ENCODE measurements at regions not wholly inside any gene's neighbourhood (a gene's known extent, or its start where the extent isn't known, plus 50 kb on each side); places are given as distances from the start of the nearest gene placed in this dataset.
"Not testable (repeated sequence)": the region's sequence is repeated elsewhere in the genome, so short reads cannot be mapped to it uniquely, and the experiment has no call there.

- Mint-ChIP-seq H3K36me3 (no peaks in the 10 kb centered on the region), H3K4me1 (no peaks in the 10 kb centered on the region), H3K9me3 (peaks cover 7% of the 10 kb centered on the region), H3K27ac (no peak overlapping the region), H3K4me3 (no peak overlapping the region)
- no peak for DNase-seq (ENCODE audit: low spot score in 2 of 2)
- no peak for ATAC-seq
Observed at GRCh38 chr4:189129044-189129694, 811.5 kb upstream of the FRG1 start.

GRCh38 chr4:189131118-189131517 lies 809.6 kb upstream of the FRG1 start:
- H3K36me3 Mint-ChIP-seq: no peaks in the 10 kb centered on the region
- H3K4me1 Mint-ChIP-seq: no peaks in the 10 kb centered on the region
- no peak overlapping the region for H3K27ac Mint-ChIP-seq
- DNase-seq (ENCODE audit: low spot score in 2 of 2): no peak
- H3K4me3 Mint-ChIP-seq: no peak overlapping the region
- H3K9me3 Mint-ChIP-seq: peaks cover 6% of the 10 kb centered on the region
- no peak for ATAC-seq

DNA sequence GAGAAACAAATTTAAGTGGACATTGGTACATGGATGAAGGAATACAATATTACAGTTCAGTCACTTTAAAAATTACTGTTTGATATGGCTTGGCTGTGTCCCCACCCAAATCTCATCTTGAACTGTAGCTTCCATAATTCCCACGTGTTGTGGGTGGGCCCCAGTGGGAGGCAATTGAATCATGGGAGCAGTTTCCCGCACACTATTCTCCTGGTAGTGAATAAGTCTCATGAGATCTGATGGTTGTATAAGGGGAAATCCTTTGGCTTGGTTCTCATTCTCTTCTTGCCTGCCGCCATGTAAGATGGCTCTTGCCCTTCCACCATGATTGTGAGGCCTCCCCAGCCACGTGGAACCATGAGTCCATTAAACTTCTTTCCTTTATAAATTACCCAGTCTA lies 804.2 kb upstream of the FRG1 start:
- H3K27ac Mint-ChIP-seq: no peak overlapping the region
- no peak for DNase-seq (ENCODE audit: low spot score in 2 of 2)

DNA sequence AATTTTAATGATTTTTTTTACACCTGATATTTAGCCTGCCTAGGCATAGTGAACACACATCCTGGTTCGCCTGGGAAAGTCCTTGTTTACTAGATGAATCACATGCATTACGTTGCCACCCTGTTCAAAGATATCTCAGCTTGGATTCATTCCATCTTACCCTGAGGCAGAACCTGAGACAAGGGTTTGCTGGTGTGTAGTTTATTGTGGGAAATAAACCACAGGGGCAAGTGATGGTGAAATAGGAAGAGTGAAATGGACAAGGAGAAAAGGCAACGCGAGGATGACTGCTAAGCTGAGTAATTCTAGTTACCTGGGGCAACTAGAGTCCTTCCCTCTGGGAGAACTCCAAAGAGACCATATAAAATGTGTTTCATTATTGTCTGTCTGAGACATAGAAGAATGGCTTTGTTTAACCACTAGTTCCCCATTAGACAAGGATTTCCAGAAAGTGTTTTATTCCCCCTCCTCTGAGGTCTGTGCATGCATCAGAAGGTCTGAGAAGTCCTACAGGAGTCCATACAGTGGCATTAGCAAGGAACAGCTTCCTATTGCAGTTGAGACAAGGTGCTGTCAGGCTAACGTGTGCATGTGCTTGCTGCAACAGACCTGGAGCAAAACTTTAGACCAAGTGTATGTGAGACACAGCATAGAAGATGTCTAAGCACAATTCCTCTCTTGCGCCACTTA lies 797.3 kb upstream of the FRG1 start:
- no peak for ATAC-seq
- peaks cover 17% of the 10 kb centered on the region for H3K9me3 Mint-ChIP-seq
- no peak overlapping the region for H3K27ac Mint-ChIP-seq
- no peaks in the 10 kb centered on the region for H3K36me3 Mint-ChIP-seq
- DNase-seq (ENCODE audit: low spot score in 2 of 2): no peak
- no peak overlapping the region for H3K4me3 Mint-ChIP-seq
- no peaks in the 10 kb centered on the region for H3K4me1 Mint-ChIP-seq

More for the DNA sequence above, 804.2 kb upstream of the FRG1 start:
- Mint-ChIP-seq H3K9me3 (peaks cover 8% of the 10 kb centered on the region), H3K4me3 (no peak overlapping the region), H3K4me1 (no peaks in the 10 kb centered on the region), H3K36me3 (no peaks in the 10 kb centered on the region)
- ATAC-seq: no peak

DNA sequence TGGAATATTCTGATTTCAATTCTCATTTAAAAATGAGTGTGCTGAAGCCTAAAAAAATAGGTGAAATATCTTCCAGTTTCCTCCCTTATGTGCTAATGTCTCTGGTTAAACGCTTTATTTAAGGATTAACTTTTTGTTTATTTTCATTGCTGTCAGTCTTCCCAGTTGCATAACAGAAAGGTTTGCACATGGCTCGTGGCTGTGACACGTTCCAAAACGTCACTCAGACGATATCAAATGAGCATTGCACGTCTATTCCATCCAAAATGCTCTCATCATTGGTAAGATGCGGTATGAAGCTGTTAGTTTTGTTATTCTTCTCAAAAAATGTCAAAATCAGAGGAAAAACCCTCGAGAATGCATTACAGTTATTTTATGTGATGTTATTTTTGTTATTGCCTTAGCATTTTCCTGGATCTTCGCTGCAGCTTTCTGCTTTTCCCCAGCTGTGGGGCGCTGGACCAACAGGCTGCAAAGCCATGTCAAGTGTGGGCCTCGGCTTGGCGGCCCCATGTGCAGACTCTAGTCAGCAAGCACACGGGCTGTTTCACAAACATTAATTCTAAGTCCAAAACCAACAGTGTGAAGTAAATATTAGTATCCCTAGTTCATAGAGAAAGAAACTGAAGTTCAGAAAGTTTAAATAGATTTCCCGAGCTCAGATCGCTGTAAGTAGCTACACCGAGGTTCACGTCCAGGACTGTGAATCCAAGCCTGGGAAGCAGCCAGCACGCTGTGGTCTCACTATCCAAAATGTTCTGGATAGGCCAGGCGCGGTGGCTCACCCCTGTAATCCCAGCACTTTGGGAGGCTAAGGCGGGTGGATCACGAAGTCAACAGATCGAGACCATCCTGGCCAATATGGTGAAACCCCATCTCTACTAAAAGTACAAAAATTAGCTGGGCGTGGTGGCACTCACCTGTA lies 793.4 kb upstream of the FRG1 start:
- DNase-seq (ENCODE audit: low spot score in 2 of 2) (no peak), ATAC-seq (no peak)
- no peaks in the 10 kb centered on the region for H3K36me3 Mint-ChIP-seq
- H3K27ac Mint-ChIP-seq: no peak overlapping the region
- H3K4me3 Mint-ChIP-seq: no peak overlapping the region
- peaks cover 25% of the 10 kb centered on the region for H3K9me3 Mint-ChIP-seq
- no peaks in the 10 kb centered on the region for H3K4me1 Mint-ChIP-seq

- not testable (repeated sequence) for H3K4me3 Mint-ChIP-seq; ATAC-seq; H3K36me3 Mint-ChIP-seq; H3K27ac Mint-ChIP-seq; DNase-seq (ENCODE audit: low spot score in 2 of 2); H3K4me1 Mint-ChIP-seq
- H3K9me3 Mint-ChIP-seq: peaks cover 20% of the 10 kb centered on the region
Observed at GRCh38 chr4:189155083-189155482, 785.6 kb upstream of the FRG1 start.

GRCh38 chr4:189162073-189162789 lies 778.4 kb upstream of the FRG1 start:
- no peak overlapping the region for H3K27ac Mint-ChIP-seq
- H3K36me3 Mint-ChIP-seq: no peaks in the 10 kb centered on the region
- peaks cover 17% of the 10 kb centered on the region for H3K9me3 Mint-ChIP-seq
- H3K4me1 Mint-ChIP-seq: no peaks in the 10 kb centered on the region
- DNase-seq (ENCODE audit: low spot score in 2 of 2): no peak
- no peak for ATAC-seq
- H3K4me3 Mint-ChIP-seq: no peak overlapping the region

DNA sequence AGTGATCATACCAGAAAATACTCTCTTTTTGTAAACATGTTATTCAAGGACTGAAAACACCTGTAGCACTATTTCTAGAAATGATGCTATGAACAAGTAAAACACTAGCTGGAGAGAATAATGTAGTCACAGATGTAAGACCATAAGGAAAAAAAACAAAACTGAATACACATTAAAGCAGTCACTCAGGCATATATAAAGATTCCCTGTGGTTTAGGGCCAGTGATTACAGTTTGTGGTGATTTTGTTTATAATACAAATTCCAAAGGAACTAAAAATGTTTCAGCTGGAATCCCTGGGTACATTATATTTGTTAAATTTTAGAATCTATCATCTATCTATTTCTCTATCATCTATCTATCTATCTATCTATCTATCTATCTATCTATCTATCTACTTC lies 777.8 kb upstream of the FRG1 start:
- Mint-ChIP-seq H3K4me3 (no peak overlapping the region), H3K9me3 (peaks cover 15% of the 10 kb centered on the region), H3K36me3 (no peaks in the 10 kb centered on the region), H3K27ac (no peak overlapping the region), H3K4me1 (no peaks in the 10 kb centered on the region)
- DNase-seq (ENCODE audit: low spot score in 2 of 2): no peak
- no peak for ATAC-seq

DNA sequence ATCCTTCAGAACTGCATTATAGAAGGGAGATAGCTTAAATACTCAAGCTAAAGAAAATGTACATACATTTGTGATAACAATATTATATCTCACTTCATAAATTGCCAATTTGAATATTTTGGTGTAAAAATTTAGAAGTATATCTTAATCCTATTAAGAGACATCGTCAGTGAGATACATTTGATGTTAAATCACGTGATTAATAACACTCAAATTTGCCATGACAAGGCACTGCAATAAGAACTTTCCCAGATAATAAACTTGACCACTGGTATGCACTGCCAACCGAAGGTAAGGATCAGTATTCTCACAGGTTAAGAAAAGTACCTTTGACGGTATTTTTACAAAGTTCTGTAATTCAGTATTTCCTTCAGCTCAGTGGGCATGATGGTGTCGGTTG lies 764.7 kb upstream of the FRG1 start:
- DNase-seq (ENCODE audit: low spot score in 2 of 2) (no peak), ATAC-seq (no peak)
- Mint-ChIP-seq H3K9me3 (peaks cover 23% of the 10 kb centered on the region), H3K4me1 (no peaks in the 10 kb centered on the region), H3K4me3 (no peak overlapping the region), H3K27ac (no peak overlapping the region), H3K36me3 (no peaks in the 10 kb centered on the region)

- no peaks in the 10 kb centered on the region for H3K4me1 Mint-ChIP-seq
- H3K4me3 Mint-ChIP-seq: no peak overlapping the region
- no peak overlapping the region for H3K27ac Mint-ChIP-seq
- DNase-seq (ENCODE audit: low spot score in 2 of 2) (no peak), ATAC-seq (no peak)
- no peaks in the 10 kb centered on the region for H3K36me3 Mint-ChIP-seq
- H3K9me3 Mint-ChIP-seq: peaks cover 26% of the 10 kb centered on the region
Observed at GRCh38 chr4:189177130-189177529, 763.5 kb upstream of the FRG1 start.

DNA sequence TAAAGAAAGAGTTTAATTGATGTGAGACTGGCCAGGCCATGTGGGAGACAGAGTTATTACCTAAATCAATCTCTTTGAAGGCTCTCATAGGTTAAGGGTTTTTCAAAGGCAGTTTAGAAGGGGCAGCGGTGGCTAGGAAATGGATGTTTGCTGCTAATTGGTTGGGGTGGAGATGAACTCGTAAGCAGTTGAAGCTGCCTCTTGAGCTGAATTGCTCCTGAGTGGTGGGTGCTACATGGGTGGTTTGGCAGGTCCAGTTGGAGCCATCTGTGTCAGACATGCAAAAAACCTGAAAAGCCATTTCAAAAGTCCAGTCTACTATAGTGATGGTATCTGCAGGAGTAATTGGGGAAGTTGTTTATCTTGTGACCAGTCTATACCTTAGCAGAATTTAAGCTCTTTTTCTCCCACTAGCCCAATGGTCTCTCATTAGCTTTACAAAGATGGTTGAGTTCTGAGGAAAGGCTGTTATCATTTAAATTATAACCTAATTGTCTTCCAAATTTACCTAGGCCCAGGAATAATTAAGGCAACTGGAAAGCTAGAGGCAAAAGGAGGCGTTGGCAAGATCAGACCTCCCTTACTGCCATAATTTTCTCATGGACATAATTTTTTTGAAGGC lies 762.4 kb upstream of the FRG1 start:
- no peak overlapping the region for H3K4me3 Mint-ChIP-seq
- H3K36me3 Mint-ChIP-seq: no peaks in the 10 kb centered on the region
- no peaks in the 10 kb centered on the region for H3K4me1 Mint-ChIP-seq
- H3K9me3 Mint-ChIP-seq: peaks cover 21% of the 10 kb centered on the region
- ATAC-seq (no peak), DNase-seq (ENCODE audit: low spot score in 2 of 2) (no peak)
- no peak overlapping the region for H3K27ac Mint-ChIP-seq

- Mint-ChIP-seq H3K4me3 (no peak overlapping the region), H3K4me1 (no peaks in the 10 kb centered on the region), H3K9me3 (peaks cover 20% of the 10 kb centered on the region), H3K36me3 (no peaks in the 10 kb centered on the region), H3K27ac (no peak overlapping the region)
- DNase-seq (ENCODE audit: low spot score in 2 of 2) (no peak), ATAC-seq (no peak)
Observed at GRCh38 chr4:189185810-189186432, 754.8 kb upstream of the FRG1 start.

DNA sequence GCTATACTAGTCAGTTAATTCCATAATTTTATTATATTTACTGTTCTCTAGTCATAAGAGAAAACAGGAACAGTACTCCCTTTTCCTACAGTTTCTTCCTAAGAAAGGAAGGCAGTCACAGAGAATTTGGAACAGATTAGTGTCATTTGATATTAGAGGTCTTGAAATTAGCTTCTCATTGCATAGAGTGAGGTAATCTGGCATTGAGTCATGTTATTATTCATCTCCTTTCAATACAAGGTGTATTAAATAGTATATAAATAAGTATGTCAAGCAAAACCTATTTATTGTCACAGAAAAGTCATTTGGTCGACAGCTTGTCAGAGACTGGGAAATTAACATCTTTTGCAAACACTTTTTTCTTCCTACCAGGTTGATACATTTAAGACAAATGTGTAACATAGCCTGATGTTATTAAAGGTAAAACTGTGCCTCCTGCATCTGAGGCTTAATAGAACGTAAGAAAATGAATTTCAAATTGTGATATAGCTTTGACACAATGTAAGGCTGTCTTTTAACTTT lies 753.1 kb upstream of the FRG1 start:
- H3K9me3 Mint-ChIP-seq: peaks cover 23% of the 10 kb centered on the region
- ATAC-seq (no peak), DNase-seq (ENCODE audit: low spot score in 2 of 2) (no peak)
- no peaks in the 10 kb centered on the region for H3K4me1 Mint-ChIP-seq
- no peak overlapping the region for H3K27ac Mint-ChIP-seq
- no peaks in the 10 kb centered on the region for H3K36me3 Mint-ChIP-seq
- no peak overlapping the region for H3K4me3 Mint-ChIP-seq

GRCh38 chr4:189198624-189199023 lies 742.0 kb upstream of the FRG1 start:
- Mint-ChIP-seq H3K9me3 (peaks cover 11% of the 10 kb centered on the region), H3K36me3 (no peaks in the 10 kb centered on the region), H3K4me1 (no peaks in the 10 kb centered on the region), H3K27ac (no peak overlapping the region), H3K4me3 (no peak overlapping the region)
- no peak for ATAC-seq
- no peak for DNase-seq (ENCODE audit: low spot score in 2 of 2)

Data from stimulated activated effector memory CD8-positive, alpha-beta T cell treated with anti-CD3 and anti-CD28 coated beads, Interleukin-12 subunit alpha, Interleukin-12 subunit beta, amount 100 ng/mL, for 72 hours (primary cell).